CD14-positive monocyte (primary cell): ENCODE measurements at regions not wholly inside any gene's neighbourhood (a gene's known extent, or its start where the extent isn't known, plus 50 kb on each side); places are given as distances from the start of the nearest gene placed in this dataset.

Experiments used
- DNase-seq, 3 donors: peaks; one replicate each; pipeline ENCODE4 v3.0.0-alpha.2; 2011 to 2022
- H2AFZ ChIP-seq: 2 replicates; pipeline ENCODE4 v1.6.0; 2012; ENCODE audit warnings: mild to moderate bottlenecking, low read depth, low read length, inconsistent platforms; ENCODE audit not compliant: insufficient read depth, poor library complexity, severe bottlenecking
- H3K27ac ChIP-seq, 2 donors: 1 replicate in 1 of 2; 2 replicates in 1 of 2; pipeline ENCODE4 v1.5.1; 2012 to 2013; ENCODE audit warnings: low read length in 2 of 2, control low read depth in 1 of 2, inconsistent platforms in 1 of 2, low read depth in 1 of 2, mild to moderate bottlenecking in 1 of 2
- H3K27me3 ChIP-seq, 2 donors: one replicate each; pipeline versions ENCODE4 v1.6.0 to v1.6.1; 2011 to 2013; ENCODE audit warnings: low read length in 2 of 2; ENCODE audit not compliant: control insufficient read depth in 2 of 2, insufficient read depth in 2 of 2
- H3K36me3 ChIP-seq, 2 donors: replicated peaks in 1 of 2; 1 replicate in 1 of 2; 2 replicates in 1 of 2; pipeline versions ENCODE4 v1.5.1 to v1.6.1; 2012 to 2013; ENCODE audit warnings: low read length in 2 of 2, control low read depth in 1 of 2, inconsistent platforms in 1 of 2, mild to moderate bottlenecking in 1 of 2; ENCODE audit not compliant: insufficient read depth in 2 of 2, control insufficient read depth in 1 of 2
- H3K4me1 ChIP-seq, 2 donors: 1 replicate in 1 of 2; 2 replicates in 1 of 2; pipeline versions ENCODE4 v1.5.1 to v1.6.1; 2012 to 2013; ENCODE audit warnings: low read length in 2 of 2, control low read depth in 1 of 2, inconsistent platforms in 1 of 2, mild to moderate bottlenecking in 1 of 2, moderate library complexity in 1 of 2; ENCODE audit not compliant: insufficient read depth in 2 of 2, control insufficient read depth in 1 of 2
- H3K4me2 ChIP-seq: replicated peaks from 2 replicates; pipeline ENCODE3; 2012; ENCODE audit warnings: low read length, moderate library complexity, mild to moderate bottlenecking; ENCODE audit not compliant: poor library complexity, severe bottlenecking; ENCODE audit errors: extremely low read depth
- H3K4me3 ChIP-seq, 3 experiments: fragments of 200-600 bp in 1 of 3; sonication (generic) in 1 of 3; replicated peaks in 1 of 3; 1 replicate in 2 of 3; 2 replicates in 1 of 3; pipeline ENCODE4 v1.5.1; 2011 to 2013; ENCODE audit warnings: low read length in 3 of 3, mild to moderate bottlenecking in 3 of 3, control low read depth in 2 of 3, low read depth in 2 of 3, inconsistent platforms in 1 of 3, moderate library complexity in 1 of 3
- H3K79me2 ChIP-seq: 2 replicates; pipeline ENCODE4 v1.6.0; 2012; ENCODE audit warnings: mild to moderate bottlenecking, control low read depth, inconsistent platforms, low read length, moderate library complexity; ENCODE audit not compliant: insufficient read depth
- H3K9ac ChIP-seq: 2 replicates; pipeline ENCODE4 v1.6.0; 2017; ENCODE audit warnings: low read length, mild to moderate bottlenecking; ENCODE audit not compliant: insufficient read depth, poor library complexity, severe bottlenecking
- H3K9me3 ChIP-seq, 2 donors: replicated peaks in 1 of 2; 1 replicate in 1 of 2; 2 replicates in 1 of 2; pipeline versions ENCODE4 v1.5.1 to v1.6.1; 2012 to 2013; ENCODE audit warnings: low read length in 2 of 2, control low read depth in 1 of 2; ENCODE audit not compliant: control insufficient read depth in 1 of 2, insufficient read depth in 1 of 2
- H4K20me1 ChIP-seq: 2 replicates; pipeline ENCODE4 v1.6.0; 2012; ENCODE audit warnings: mild to moderate bottlenecking, low read length, control low read depth, moderate library complexity; ENCODE audit not compliant: insufficient read depth
- H3K27ac Mint-ChIP-seq, 7 donors: one replicate each; pipeline ENCODE4 v1.8.0; 2020; ENCODE audit warnings: mild to moderate bottlenecking in 7 of 7, mixed read lengths in 7 of 7, moderate library complexity in 6 of 7, inconsistent platforms in 2 of 7
- H3K27me3 Mint-ChIP-seq, 3 donors: one replicate each; pipeline ENCODE4 v1.8.0; 2021 to 2022; ENCODE audit warnings: low read depth in 3 of 3, mild to moderate bottlenecking in 3 of 3, mixed read lengths in 3 of 3, moderate library complexity in 3 of 3, inconsistent platforms in 1 of 3
- H3K36me3 Mint-ChIP-seq, 2 donors: one replicate each; pipeline ENCODE4 v1.8.0; 2020; ENCODE audit warnings: mixed read lengths in 2 of 2, inconsistent platforms in 1 of 2, mild to moderate bottlenecking in 1 of 2
- H3K4me1 Mint-ChIP-seq: one replicate; pipeline ENCODE4 v1.8.0; 2020; ENCODE audit warnings: mild to moderate bottlenecking, mixed read lengths
- H3K4me3 Mint-ChIP-seq, 2 donors: one replicate each; pipeline ENCODE4 v1.8.0; 2020; ENCODE audit warnings: mild to moderate bottlenecking in 2 of 2, mixed read lengths in 2 of 2, moderate library complexity in 1 of 2
- H3K9me3 Mint-ChIP-seq, 7 donors: one replicate each; pipeline ENCODE4 v1.8.0; 2020 to 2022; ENCODE audit warnings: mixed read lengths in 7 of 7, mild to moderate bottlenecking in 6 of 7, moderate library complexity in 6 of 7, inconsistent platforms in 2 of 7
- CTCF ChIP-seq: fragments of 200-600 bp; IDR thresholded peaks from one replicate; pipeline ENCODE4 v1.8.0; 2022; ENCODE audit warnings: antibody characterized with exemption, mild to moderate bottlenecking
- WGBS: methylation state at CpG from one replicate; pipeline ENCODE4 v1.1.5; 2013; ENCODE audit warnings: missing lambda C conversion rate; ENCODE audit not compliant: insufficient coverage; 5-methylcytosine and 5-hydroxymethylcytosine counted together
- intact Hi-C, 2 donors: fragments of 100-400 bp; cut with micrococcal nuclease; formaldehyde crosslinking; loops; one replicate each; pipeline versions ENCODE4 v1.15.0 to v1.15.1; 2023

DNA sequence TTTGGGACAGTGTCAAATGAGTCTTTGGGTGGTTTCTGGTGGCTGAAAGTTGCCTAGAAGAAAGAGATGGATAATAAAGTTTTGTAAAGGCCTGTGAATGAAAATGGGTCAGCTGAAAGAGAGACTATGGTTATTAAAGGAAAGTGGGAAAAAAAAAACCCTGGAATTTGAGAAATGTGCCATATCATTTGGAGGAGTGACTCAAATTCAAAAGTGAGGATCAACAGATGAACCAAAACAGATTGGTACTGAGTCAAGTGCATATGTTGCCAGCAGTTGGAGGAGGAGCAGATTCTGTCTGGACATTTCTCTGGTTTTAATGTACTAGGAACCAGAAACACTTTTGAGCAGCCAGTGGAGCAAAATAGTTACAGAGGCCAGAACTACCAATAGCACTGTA, 339.8 kb downstream of the KCNA4 start:
- DNase-seq = no peak
- Histone ChIP-seq H3K79me2 (no peaks in the 10 kb centered on the region), H3K4me2 (no peak overlapping the region), H4K20me1 (no peaks in the 10 kb centered on the region), H3K36me3 (no peaks in the 10 kb centered on the region), H2AFZ (no peak overlapping the region), H3K4me1 (no peaks in the 10 kb centered on the region), H3K9me3 (no peaks in the 10 kb centered on the region), H3K27ac (no peak overlapping the region), H3K9ac (no peak overlapping the region), H3K27me3 (no peaks in the 10 kb centered on the region), H3K4me3 (no peak overlapping the region)
- H3K9me3 Mint-ChIP-seq = peaks cover 0 to 5% (median 2%) of the 10 kb centered on the region in 7 donors
- no peaks in the 10 kb centered on the region for H3K4me1 Mint-ChIP-seq
- no peaks in the 10 kb centered on the region for H3K36me3 Mint-ChIP-seq
- H3K27me3 Mint-ChIP-seq = peaks cover 0 to 2% (median 2%) of the 10 kb centered on the region in 3 donors
- TF ChIP-seq CTCF = no peak
- H3K27ac Mint-ChIP-seq = no peak overlapping the region
- H3K4me3 Mint-ChIP-seq = no peak overlapping the region
- intact Hi-C loops = no loop called here

DNA sequence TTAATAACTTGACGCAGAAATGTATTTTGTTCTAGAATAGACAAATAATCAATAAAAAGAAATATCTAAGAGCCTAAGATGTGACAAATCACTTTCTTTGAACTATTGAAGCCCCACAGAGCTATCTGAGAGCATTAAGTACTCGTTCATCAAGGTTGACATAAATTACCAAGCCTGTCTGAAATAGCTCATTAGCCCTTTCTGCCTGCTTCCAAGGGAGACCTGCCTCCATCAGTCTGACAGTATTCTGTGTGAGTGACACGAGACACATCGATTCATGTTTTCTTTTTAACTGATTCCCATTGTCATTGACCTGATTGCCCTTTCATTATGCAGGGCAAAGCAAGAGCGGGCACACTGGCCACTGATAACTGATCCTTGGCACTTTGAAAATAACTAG, 347.5 kb downstream of the KCNA4 start:
- H3K4me3 ChIP-seq = no peak overlapping the region
- no peaks in the 10 kb centered on the region for H3K9me3 ChIP-seq
- no peaks in the 10 kb centered on the region for H3K36me3 Mint-ChIP-seq
- no peak overlapping the region for H2AFZ ChIP-seq
- H4K20me1 ChIP-seq = no peaks in the 10 kb centered on the region
- no peak overlapping the region for H3K27ac ChIP-seq
- no peaks in the 10 kb centered on the region for H3K27me3 ChIP-seq
- H3K4me2 ChIP-seq = no peak overlapping the region
- no peak for DNase-seq
- H3K36me3 ChIP-seq = no peaks in the 10 kb centered on the region
- H3K4me1 ChIP-seq = no peaks in the 10 kb centered on the region
- no peak overlapping the region for H3K4me3 Mint-ChIP-seq
- TF ChIP-seq CTCF = no peak
- no peak overlapping the region for H3K9ac ChIP-seq
- H3K79me2 ChIP-seq = no peaks in the 10 kb centered on the region
- peaks cover 0 to 1% (median 0%) of the 10 kb centered on the region in 3 donors for H3K27me3 Mint-ChIP-seq
- WGBS = 78% methylated on average over 3 of the region's 5 CpGs
- no peaks in the 10 kb centered on the region for H3K4me1 Mint-ChIP-seq
- H3K27ac Mint-ChIP-seq = no peak overlapping the region
- intact Hi-C loops = no loop called here
- peaks cover 6 to 13% (median 6%) of the 10 kb centered on the region in 7 donors for H3K9me3 Mint-ChIP-seq
